Neutrophil (primary cell): ENCODE measurements at regions not wholly inside any gene's neighbourhood (a gene's known extent, or its start where the extent isn't known, plus 50 kb on each side); places are given as distances from the start of the nearest gene placed in this dataset.

ENCODE experiments used
- H3K27ac ChIP-seq: fragments of 200-600 bp; sonication (generic); 2 replicates; pipeline ENCODE4 v1.5.1; 2016; ENCODE audit warnings: mild to moderate bottlenecking, moderate library complexity
- H3K27me3 ChIP-seq: fragments of 200-600 bp; sonication (generic); 2 replicates; pipeline ENCODE4 v1.6.0; 2016; ENCODE audit warnings: mild to moderate bottlenecking
- H3K36me3 ChIP-seq: fragments of 200-600 bp; sonication (generic); 2 replicates; pipeline ENCODE4 v1.5.1; 2017
- H3K4me1 ChIP-seq, 2 experiments: fragments of 200-600 bp in 1 of 2; sonication (generic) in 1 of 2; 1 replicate in 1 of 2; 2 replicates in 1 of 2; pipeline versions ENCODE4 v1.5.1 to v1.6.1; 2013 to 2016; ENCODE audit warnings: low read depth in 1 of 2, low read length in 1 of 2, mild to moderate bottlenecking in 1 of 2, moderate library complexity in 1 of 2; ENCODE audit not compliant: control insufficient read depth in 1 of 2, insufficient read depth in 1 of 2
- H3K4me3 ChIP-seq, 2 experiments: fragments of 200-600 bp in 1 of 2; sonication (generic) in 1 of 2; 1 replicate in 1 of 2; 2 replicates in 1 of 2; pipeline ENCODE4 v1.5.1; 2013 to 2016; ENCODE audit warnings: low read depth in 1 of 2, low read length in 1 of 2, mild to moderate bottlenecking in 1 of 2, moderate library complexity in 1 of 2
- H3K9me3 ChIP-seq: fragments of 200-600 bp; sonication (generic); 2 replicates; pipeline ENCODE4 v1.5.1; 2016
- CTCF ChIP-seq: fragments of 200-600 bp; sonication (generic); IDR thresholded peaks from 2 replicates; pipeline ENCODE4 v1.5.1; 2016; ENCODE audit warnings: antibody characterized with exemption

DNA sequence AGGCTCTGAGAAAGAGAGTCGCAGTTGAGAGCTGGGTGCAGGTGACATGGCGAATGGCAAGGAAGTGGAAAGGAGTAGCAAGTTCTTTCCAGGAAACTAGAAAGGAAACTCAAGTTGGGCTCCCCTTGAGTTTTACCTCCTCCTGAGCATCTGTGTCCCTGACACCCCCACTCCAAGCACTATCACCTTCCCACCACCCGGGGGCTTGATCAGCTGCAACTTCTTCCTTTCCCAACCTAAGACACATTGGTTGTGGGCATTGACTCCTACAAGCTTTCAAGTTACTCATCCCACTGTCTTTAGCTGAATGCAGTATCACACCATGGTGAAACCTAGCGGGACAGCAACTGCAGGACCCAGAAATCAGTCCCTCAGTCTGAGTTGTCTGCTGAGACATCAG, 256.6 kb upstream of the NR2F2 start:
- H3K4me3 ChIP-seq, result no peak overlapping the region
- TF ChIP-seq CTCF, result no peak

DNA sequence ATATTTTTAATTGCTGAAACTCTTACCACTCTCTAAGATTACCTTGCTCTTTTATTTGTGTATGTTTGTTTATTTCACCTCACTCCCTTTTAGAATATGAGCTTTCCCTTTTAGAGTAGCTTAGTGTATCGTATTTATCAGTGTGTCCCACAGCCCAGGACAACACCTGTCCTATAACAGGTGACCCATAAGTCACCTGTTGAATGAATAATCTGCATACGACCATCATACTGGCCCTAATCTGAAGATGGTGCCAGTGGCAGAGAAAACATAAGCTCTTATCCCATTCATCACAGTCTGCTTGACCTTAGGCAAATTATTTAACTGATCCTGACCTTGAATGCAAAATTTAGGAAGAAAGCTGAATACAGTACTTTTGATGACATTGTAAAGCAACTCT, 254.6 kb upstream of the NR2F2 start:
- H3K27me3 ChIP-seq, result no peaks in the 10 kb centered on the region
- no peak overlapping the region for H3K4me3 ChIP-seq

More for the DNA sequence above, 256.6 kb upstream of the NR2F2 start:
- no peaks in the 10 kb centered on the region for H3K9me3 ChIP-seq
- peaks cover 0 to 8% of the 10 kb centered on the region in 2 experiments for H3K4me1 ChIP-seq
- H3K27me3 ChIP-seq, result no peaks in the 10 kb centered on the region
- no peak overlapping the region for H3K27ac ChIP-seq
- no peaks in the 10 kb centered on the region for H3K36me3 ChIP-seq

DNA sequence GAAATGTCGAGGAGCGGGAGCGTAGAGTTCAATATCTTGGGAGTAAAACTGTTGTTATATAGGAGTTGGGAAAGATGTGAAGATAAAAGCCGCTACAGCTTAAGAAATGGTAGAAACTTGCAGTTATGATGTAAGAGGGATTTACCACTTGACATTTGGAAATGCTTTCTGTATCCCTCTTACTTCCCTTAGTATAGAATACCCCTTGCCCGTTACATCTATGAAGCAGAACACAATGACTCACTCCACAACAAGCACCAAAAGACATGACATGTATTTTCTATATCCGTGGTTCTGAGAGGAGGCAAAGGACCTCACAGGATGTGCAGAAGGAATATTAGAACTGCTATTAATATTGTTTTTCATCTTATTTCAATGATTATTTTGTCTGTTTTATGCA, 254.2 kb upstream of the NR2F2 start:
- Histone ChIP-seq H3K27me3 (no peaks in the 10 kb centered on the region), H3K27ac (no peak overlapping the region), H3K36me3 (no peaks in the 10 kb centered on the region), H3K9me3 (no peaks in the 10 kb centered on the region), H3K4me3 (no peak overlapping the region), H3K4me1 (peaks cover 0 to 8% of the 10 kb centered on the region in 2 experiments)
- TF ChIP-seq CTCF, result no peak

More for the DNA sequence above, 254.6 kb upstream of the NR2F2 start:
- Histone ChIP-seq H3K27ac (no peak overlapping the region), H3K4me1 (peaks cover 0 to 8% of the 10 kb centered on the region in 2 experiments), H3K36me3 (no peaks in the 10 kb centered on the region), H3K9me3 (no peaks in the 10 kb centered on the region)
- no peak for TF ChIP-seq CTCF

GRCh38 chr15:96079041-96079440, 251.5 kb upstream of the NR2F2 start:
- Histone ChIP-seq H3K4me1 (peaks cover 0 to 8% of the 10 kb centered on the region in 2 experiments), H3K27ac (no peak overlapping the region), H3K36me3 (no peaks in the 10 kb centered on the region), H3K4me3 (no peak overlapping the region), H3K9me3 (no peaks in the 10 kb centered on the region), H3K27me3 (no peaks in the 10 kb centered on the region)
- TF ChIP-seq CTCF, result no peak

GRCh38 chr15:96079882-96080281, 250.6 kb upstream of the NR2F2 start:
- Histone ChIP-seq H3K27me3 (no peaks in the 10 kb centered on the region), H3K4me3 (no peak overlapping the region), H3K9me3 (no peaks in the 10 kb centered on the region), H3K36me3 (no peaks in the 10 kb centered on the region), H3K4me1 (peaks cover 0 to 8% of the 10 kb centered on the region in 2 experiments), H3K27ac (no peak overlapping the region)
- TF ChIP-seq CTCF, result no peak

GRCh38 chr15:96086164-96086563, 244.3 kb upstream of the NR2F2 start:
- Histone ChIP-seq H3K27me3 (peaks cover 23% of the 10 kb centered on the region), H3K4me3 (no peak overlapping the region), H3K4me1 (no peaks in the 10 kb centered on the region), H3K27ac (no peak overlapping the region), H3K36me3 (no peaks in the 10 kb centered on the region), H3K9me3 (no peaks in the 10 kb centered on the region)
- no peak for TF ChIP-seq CTCF
